ENCODE measurements at regions not wholly inside any gene's neighbourhood (a gene's known extent, or its start where the extent isn't known, plus 50 kb on each side); places are given as distances from the start of the nearest gene placed in this dataset.

DNA sequence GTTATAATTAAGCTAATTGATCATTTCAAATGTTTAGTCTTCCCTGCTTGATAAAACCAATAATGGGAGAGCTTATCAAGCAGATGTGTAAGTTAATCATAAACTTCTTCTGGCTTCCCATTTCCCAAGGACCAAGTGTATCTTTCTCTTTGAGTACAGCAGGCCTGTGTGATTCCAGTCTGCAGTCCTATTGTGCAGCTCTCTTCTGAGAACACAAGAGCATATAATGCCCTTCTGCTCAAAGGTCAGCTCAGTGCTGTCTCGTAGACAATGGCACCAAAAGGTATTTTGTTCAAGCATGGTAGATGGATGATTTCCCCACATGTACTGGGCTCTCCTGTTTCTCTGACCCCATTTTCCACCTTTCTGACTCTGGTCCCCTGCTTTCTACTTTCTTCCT, 101.8 kb upstream of the DYRK2 start:
- TF ChIP-seq, protein P1, sequence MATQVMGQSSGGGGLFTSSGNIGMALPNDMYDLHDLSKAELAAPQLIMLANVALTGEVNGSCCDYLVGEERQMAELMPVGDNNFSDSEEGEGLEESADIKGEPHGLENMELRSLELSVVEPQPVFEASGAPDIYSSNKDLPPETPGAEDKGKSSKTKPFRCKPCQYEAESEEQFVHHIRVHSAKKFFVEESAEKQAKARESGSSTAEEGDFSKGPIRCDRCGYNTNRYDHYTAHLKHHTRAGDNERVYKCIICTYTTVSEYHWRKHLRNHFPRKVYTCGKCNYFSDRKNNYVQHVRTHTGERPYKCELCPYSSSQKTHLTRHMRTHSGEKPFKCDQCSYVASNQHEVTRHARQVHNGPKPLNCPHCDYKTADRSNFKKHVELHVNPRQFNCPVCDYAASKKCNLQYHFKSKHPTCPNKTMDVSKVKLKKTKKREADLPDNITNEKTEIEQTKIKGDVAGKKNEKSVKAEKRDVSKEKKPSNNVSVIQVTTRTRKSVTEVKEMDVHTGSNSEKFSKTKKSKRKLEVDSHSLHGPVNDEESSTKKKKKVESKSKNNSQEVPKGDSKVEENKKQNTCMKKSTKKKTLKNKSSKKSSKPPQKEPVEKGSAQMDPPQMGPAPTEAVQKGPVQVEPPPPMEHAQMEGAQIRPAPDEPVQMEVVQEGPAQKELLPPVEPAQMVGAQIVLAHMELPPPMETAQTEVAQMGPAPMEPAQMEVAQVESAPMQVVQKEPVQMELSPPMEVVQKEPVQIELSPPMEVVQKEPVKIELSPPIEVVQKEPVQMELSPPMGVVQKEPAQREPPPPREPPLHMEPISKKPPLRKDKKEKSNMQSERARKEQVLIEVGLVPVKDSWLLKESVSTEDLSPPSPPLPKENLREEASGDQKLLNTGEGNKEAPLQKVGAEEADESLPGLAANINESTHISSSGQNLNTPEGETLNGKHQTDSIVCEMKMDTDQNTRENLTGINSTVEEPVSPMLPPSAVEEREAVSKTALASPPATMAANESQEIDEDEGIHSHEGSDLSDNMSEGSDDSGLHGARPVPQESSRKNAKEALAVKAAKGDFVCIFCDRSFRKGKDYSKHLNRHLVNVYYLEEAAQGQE (IDR thresholded peaks at IDR 0.05): no peak
- TF ChIP-seq GABPA (IDR thresholded peaks at IDR 0.05 in 1 of 2, conservative IDR thresholded peaks at IDR 0.05 in 1 of 2) (no peak), JUND (IDR thresholded peaks at IDR 0.05) (no peak), YY1 (IDR thresholded peaks at IDR 0.05) (no peak), TAF1 (conservative IDR thresholded peaks at IDR 0.05) (no peak), RAD21 (IDR thresholded peaks at IDR 0.05) (no peak)
- TF ChIP-seq, protein P2, sequence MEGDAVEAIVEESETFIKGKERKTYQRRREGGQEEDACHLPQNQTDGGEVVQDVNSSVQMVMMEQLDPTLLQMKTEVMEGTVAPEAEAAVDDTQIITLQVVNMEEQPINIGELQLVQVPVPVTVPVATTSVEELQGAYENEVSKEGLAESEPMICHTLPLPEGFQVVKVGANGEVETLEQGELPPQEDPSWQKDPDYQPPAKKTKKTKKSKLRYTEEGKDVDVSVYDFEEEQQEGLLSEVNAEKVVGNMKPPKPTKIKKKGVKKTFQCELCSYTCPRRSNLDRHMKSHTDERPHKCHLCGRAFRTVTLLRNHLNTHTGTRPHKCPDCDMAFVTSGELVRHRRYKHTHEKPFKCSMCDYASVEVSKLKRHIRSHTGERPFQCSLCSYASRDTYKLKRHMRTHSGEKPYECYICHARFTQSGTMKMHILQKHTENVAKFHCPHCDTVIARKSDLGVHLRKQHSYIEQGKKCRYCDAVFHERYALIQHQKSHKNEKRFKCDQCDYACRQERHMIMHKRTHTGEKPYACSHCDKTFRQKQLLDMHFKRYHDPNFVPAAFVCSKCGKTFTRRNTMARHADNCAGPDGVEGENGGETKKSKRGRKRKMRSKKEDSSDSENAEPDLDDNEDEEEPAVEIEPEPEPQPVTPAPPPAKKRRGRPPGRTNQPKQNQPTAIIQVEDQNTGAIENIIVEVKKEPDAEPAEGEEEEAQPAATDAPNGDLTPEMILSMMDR (IDR thresholded peaks at IDR 0.05; ENCODE audit: low read depth, low read length, missing input control): no peak
- TF ChIP-seq, protein P3, sequence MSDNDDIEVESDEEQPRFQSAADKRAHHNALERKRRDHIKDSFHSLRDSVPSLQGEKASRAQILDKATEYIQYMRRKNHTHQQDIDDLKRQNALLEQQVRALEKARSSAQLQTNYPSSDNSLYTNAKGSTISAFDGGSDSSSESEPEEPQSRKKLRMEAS (IDR thresholded peaks at IDR 0.05): no peak
